HK-2 (cell line): ENCODE measurements at regions not wholly inside any gene's neighbourhood (a gene's known extent, or its start where the extent isn't known, plus 50 kb on each side); places are given as distances from the start of the nearest gene placed in this dataset.

ENCODE experiments used
- DNase-seq: peaks from one replicate; pipeline ENCODE4 v3.0.0-alpha.2; 2018; ENCODE audit not compliant: unreplicated experiment

- no peak for DNase-seq
Observed at GRCh38 chr15:39391230-39391629, 189.6 kb upstream of the THBS1 start.

GRCh38 chr15:39392469-39393047, 188.3 kb upstream of the THBS1 start:
- no peak for DNase-seq

- no peak for DNase-seq
Observed at GRCh38 chr15:39393575-39394335, 187.1 kb upstream of the THBS1 start.

- DNase-seq: no peak
Observed at GRCh38 chr15:39394496-39394895, 186.4 kb upstream of the THBS1 start.

GRCh38 chr15:39396979-39397615, 183.8 kb upstream of the THBS1 start:
- DNase-seq: no peak

- no peak for DNase-seq
Observed at GRCh38 chr15:39397883-39398282, 183.0 kb upstream of the THBS1 start.

GRCh38 chr15:39399600-39399999, 181.3 kb upstream of the THBS1 start:
- no peak for DNase-seq

- DNase-seq: no peak
Observed at GRCh38 chr15:39400002-39400401, 180.9 kb upstream of the THBS1 start.

GRCh38 chr15:39400821-39401550, 179.9 kb upstream of the THBS1 start:
- no peak for DNase-seq

GRCh38 chr15:39403640-39404117, 177.2 kb upstream of the THBS1 start:
- DNase-seq: no peak

- no peak for DNase-seq
Observed at GRCh38 chr15:39404767-39405181, 176.1 kb upstream of the THBS1 start.

- no peak for DNase-seq
Observed at GRCh38 chr15:39406485-39406884, 174.4 kb upstream of the THBS1 start.

GRCh38 chr15:39407116-39407515, 173.8 kb upstream of the THBS1 start:
- no peak for DNase-seq

GRCh38 chr15:39409876-39410530, 170.9 kb upstream of the THBS1 start:
- DNase-seq: no peak

GRCh38 chr15:39411102-39411989, 169.5 kb upstream of the THBS1 start:
- DNase-seq: no peak

- no peak for DNase-seq
Observed at GRCh38 chr15:39413558-39413957, 167.3 kb upstream of the THBS1 start.

GRCh38 chr15:39414201-39414600, 166.7 kb upstream of the THBS1 start:
- DNase-seq: no peak

GRCh38 chr15:39415634-39416033, 165.2 kb upstream of the THBS1 start:
- DNase-seq: no peak

- no peak for DNase-seq
Observed at GRCh38 chr15:39416258-39416657, 164.6 kb upstream of the THBS1 start.

GRCh38 chr15:39417366-39418134, 163.3 kb upstream of the THBS1 start:
- DNase-seq: no peak
